Smooth muscle cell (in vitro differentiated cells): ENCODE measurements at regions not wholly inside any gene's neighbourhood (a gene's known extent, or its start where the extent isn't known, plus 50 kb on each side); places are given as distances from the start of the nearest gene placed in this dataset.

Source experiments
- DNase-seq: peaks from one replicate; lab custom pipeline; 2025; ENCODE audit not compliant: unreplicated experiment; lab: John Stamatoyannopoulos, UW
- H2AFZ ChIP-seq: fragments of 200-600 bp; sonication (generic); 2 replicates; pipeline ENCODE4 v1.6.0; 2016; ENCODE audit warnings: antibody characterized with exemption, low read depth, mild to moderate bottlenecking
- H3F3A ChIP-seq: fragments of 200-600 bp; sonication (generic); 2 replicates; pipeline ENCODE4 v1.6.0; 2017; ENCODE audit warnings: antibody characterized with exemption, low read depth
- H3K27ac ChIP-seq: fragments of 200-600 bp; sonication (generic); 2 replicates; pipeline ENCODE4 v1.5.1; 2016; ENCODE audit warnings: low read depth, mild to moderate bottlenecking
- H3K27me3 ChIP-seq: fragments of 200-600 bp; sonication (generic); 2 replicates; pipeline ENCODE4 v1.6.1; 2016; ENCODE audit warnings: low read depth, mild to moderate bottlenecking
- H3K36me3 ChIP-seq: fragments of 200-600 bp; sonication (generic); 2 replicates; pipeline ENCODE4 v1.5.1; 2016; ENCODE audit warnings: low read depth
- H3K4me1 ChIP-seq: fragments of 200-600 bp; sonication (generic); 2 replicates; pipeline ENCODE4 v1.5.1; 2016; ENCODE audit warnings: low read depth
- H3K4me2 ChIP-seq: fragments of 200-600 bp; sonication (generic); 2 replicates; pipeline ENCODE4 v1.6.0; 2016; ENCODE audit warnings: mild to moderate bottlenecking
- H3K4me3 ChIP-seq: fragments of 200-600 bp; sonication (generic); 2 replicates; pipeline ENCODE4 v1.5.1; 2016; ENCODE audit warnings: mild to moderate bottlenecking
- H3K79me2 ChIP-seq: fragments of 200-600 bp; sonication (generic); 2 replicates; pipeline ENCODE4 v1.6.0; 2016; ENCODE audit warnings: low read depth, mild to moderate bottlenecking
- H3K9ac ChIP-seq: fragments of 200-600 bp; sonication (generic); 2 replicates; pipeline ENCODE4 v1.6.0; 2016; ENCODE audit warnings: low read depth
- H3K9me3 ChIP-seq: fragments of 200-600 bp; sonication (generic); replicated peaks from 2 replicates; pipeline ENCODE4 v1.5.1; 2016; ENCODE audit warnings: low read depth
- H4K20me1 ChIP-seq: fragments of 200-600 bp; sonication (generic); 2 replicates; pipeline ENCODE4 v1.6.0; 2016; ENCODE audit warnings: low read depth
- WGBS: methylation state at CpG from one replicate; pipeline ENCODE4 v1.1.7; 2016; ENCODE audit warnings: low lambda C conversion rate; 5-methylcytosine and 5-hydroxymethylcytosine counted together
- TF ChIP-seq, protein P1 (sequence below): fragments of 200-600 bp; sonication (generic); IDR thresholded peaks from 2 replicates; pipeline ENCODE4 v1.5.1; 2017; ENCODE audit warnings: borderline replicate concordance, mild to moderate bottlenecking, antibody characterized with exemption; ENCODE audit not compliant: insufficient read depth, poor library complexity, severe bottlenecking

DNA sequence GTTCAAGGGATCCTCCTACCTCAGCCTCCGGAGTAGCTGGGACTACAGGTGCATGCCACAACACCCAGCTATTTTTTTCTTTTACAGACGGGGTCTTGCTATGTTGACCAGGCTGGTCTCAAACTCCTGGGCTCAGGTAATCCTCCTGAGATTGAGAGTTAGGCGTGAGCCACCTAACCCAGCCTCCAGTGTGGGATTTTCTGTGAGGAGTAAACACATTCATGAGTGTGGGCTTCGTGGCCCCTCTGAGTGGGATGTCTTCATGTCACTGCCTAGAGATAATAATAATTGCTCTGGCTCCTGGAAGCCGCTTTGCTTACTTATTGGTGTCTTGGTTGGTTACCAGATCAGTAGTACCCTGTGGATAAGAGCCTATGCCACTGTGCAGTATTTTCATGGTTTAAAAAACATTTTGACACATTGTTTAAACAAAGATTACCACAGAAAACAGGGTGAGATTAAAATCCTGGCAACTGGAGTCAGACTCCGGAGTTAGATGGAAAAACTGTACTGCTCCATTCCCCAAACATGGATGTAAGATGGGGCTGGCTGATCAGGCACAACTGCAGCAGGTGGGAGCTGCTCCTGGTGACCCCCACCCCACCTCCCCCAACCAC, 159.1 kb upstream of the RAB4A start:
- no peak overlapping the region for H3K4me2 ChIP-seq
- no peak for DNase-seq
- peaks cover 20% of the 10 kb centered on the region for H3K4me1 ChIP-seq
- H4K20me1 ChIP-seq, result no peaks in the 10 kb centered on the region
- WGBS, result 55% methylated on average over 6 of the region's 6 CpGs
- H2AFZ ChIP-seq, result no peak overlapping the region
- TF ChIP-seq, protein P1, sequence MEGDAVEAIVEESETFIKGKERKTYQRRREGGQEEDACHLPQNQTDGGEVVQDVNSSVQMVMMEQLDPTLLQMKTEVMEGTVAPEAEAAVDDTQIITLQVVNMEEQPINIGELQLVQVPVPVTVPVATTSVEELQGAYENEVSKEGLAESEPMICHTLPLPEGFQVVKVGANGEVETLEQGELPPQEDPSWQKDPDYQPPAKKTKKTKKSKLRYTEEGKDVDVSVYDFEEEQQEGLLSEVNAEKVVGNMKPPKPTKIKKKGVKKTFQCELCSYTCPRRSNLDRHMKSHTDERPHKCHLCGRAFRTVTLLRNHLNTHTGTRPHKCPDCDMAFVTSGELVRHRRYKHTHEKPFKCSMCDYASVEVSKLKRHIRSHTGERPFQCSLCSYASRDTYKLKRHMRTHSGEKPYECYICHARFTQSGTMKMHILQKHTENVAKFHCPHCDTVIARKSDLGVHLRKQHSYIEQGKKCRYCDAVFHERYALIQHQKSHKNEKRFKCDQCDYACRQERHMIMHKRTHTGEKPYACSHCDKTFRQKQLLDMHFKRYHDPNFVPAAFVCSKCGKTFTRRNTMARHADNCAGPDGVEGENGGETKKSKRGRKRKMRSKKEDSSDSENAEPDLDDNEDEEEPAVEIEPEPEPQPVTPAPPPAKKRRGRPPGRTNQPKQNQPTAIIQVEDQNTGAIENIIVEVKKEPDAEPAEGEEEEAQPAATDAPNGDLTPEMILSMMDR, result no peak
- H3K9me3 ChIP-seq, result no peaks in the 10 kb centered on the region
- no peaks in the 10 kb centered on the region for H3K36me3 ChIP-seq
- peaks cover 8% of the 10 kb centered on the region for H3F3A ChIP-seq
- no peak overlapping the region for H3K27ac ChIP-seq
- no peak overlapping the region for H3K9ac ChIP-seq
- no peak overlapping the region for H3K4me3 ChIP-seq
- H3K27me3 ChIP-seq, result no peaks in the 10 kb centered on the region
- no peaks in the 10 kb centered on the region for H3K79me2 ChIP-seq

DNA sequence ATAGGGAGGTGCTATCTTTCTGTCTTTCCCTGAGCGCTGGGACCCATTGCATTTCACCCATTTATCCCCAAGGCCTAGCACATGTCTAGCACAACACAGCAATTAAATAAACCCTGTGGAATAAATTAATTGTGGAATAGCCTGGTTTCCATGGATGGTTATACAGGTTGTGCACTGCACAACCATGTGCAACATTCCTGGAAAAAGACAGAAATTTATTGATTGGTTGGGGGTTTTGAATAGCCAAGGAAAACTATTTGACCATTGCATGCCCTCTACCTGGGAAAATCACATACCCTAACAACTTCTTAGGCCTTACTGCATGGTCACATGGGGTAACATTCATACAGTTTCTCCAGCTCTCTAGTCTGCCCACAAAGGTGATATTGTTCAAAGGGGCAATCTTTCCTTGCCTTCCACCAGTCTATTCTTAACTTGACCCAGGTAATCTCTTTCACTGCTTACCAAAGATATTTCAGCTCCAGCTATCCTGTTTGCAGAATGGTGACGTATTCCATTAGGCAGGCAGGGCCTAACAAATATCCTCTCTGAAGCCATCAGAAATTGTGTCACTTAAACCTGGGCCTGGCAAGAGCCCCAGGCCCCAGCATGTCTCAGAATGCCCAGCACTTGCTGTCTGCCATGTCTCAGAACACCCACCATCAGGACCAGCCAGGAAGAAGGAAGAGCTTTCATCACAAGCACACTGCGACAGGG, 157.9 kb upstream of the RAB4A start:
- Histone ChIP-seq H3K27ac (no peak overlapping the region), H3K4me2 (no peak overlapping the region), H3K27me3 (no peaks in the 10 kb centered on the region), H3K79me2 (no peaks in the 10 kb centered on the region), H4K20me1 (no peaks in the 10 kb centered on the region), H3K9ac (no peak overlapping the region), H3K4me1 (peaks cover 20% of the 10 kb centered on the region), H3K4me3 (no peak overlapping the region), H3K9me3 (no peaks in the 10 kb centered on the region), H3F3A (peaks cover 8% of the 10 kb centered on the region), H3K36me3 (no peaks in the 10 kb centered on the region), H2AFZ (no peak overlapping the region)
- DNase-seq, result no peak
- TF ChIP-seq, protein P1, result no peak
- 100% methylated on average over 3 of the region's 3 CpGs for WGBS

DNA sequence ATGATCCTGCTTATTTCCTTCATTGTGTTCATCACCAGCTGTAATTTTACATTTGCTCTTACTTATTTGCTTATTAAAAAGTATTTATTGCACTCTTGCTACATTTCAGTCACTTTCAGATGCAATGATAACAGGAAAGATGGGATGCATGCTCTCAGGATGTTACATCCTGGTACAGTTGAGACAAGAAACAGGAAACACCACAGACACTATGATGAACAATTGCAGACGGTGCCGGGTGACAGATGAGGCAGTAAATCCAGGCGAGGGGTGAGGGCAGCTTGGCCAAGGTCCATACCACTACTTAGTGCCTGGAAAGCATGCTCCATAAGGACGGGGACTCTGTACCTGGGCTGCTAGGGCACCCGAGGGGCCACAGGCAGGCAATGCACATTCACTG, 156.6 kb upstream of the RAB4A start:
- Histone ChIP-seq H3K79me2 (no peaks in the 10 kb centered on the region), H3K9me3 (no peaks in the 10 kb centered on the region), H3K36me3 (no peaks in the 10 kb centered on the region), H3K9ac (no peak overlapping the region), H3F3A (peaks cover 8% of the 10 kb centered on the region), H3K4me1 (peaks cover 20% of the 10 kb centered on the region), H3K4me2 (peak overlapping the region; percentile 54), H3K27ac (peak overlapping the region; percentile 56), H2AFZ (no peak overlapping the region), H4K20me1 (no peaks in the 10 kb centered on the region), H3K4me3 (no peak overlapping the region), H3K27me3 (no peaks in the 10 kb centered on the region)
- DNase-seq, result no peak
- TF ChIP-seq, protein P1, result no peak
- 29% methylated on average over 5 of the region's 5 CpGs for WGBS

DNA sequence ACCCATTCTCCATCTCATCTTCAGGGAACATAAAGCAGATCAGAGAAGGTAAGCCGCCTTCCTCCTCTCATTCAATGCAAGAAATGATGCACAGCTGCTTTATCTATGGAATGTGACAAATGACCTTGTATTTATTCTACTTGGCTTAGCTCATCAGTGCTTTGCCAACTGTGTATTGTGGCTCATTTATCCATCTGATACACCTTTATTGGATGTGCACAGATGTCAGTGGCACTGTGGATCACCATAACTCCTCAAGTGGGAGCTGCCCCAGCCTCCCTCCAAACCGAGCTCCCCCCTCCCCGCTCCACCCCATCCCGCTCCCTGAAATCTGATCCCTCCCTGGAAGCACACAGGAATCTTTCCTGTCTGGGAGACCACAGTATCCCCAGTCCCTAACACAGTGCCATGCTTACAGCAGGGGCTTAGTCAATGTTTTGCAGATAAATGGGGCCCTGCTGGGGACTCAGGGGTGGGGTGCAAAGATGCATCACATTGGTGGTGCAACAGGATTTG, 156.0 kb upstream of the RAB4A start:
- peak overlapping the region; percentile 56 for H3K27ac ChIP-seq
- no peak for DNase-seq
- WGBS, result 68% methylated on average over 2 of the region's 4 CpGs
- no peaks in the 10 kb centered on the region for H4K20me1 ChIP-seq
- H2AFZ ChIP-seq, result no peak overlapping the region
- no peak overlapping the region for H3K4me3 ChIP-seq
- TF ChIP-seq, protein P1, result no peak
- peak overlapping the region; percentile 54 for H3K4me2 ChIP-seq
- H3K9ac ChIP-seq, result no peak overlapping the region
- H3K27me3 ChIP-seq, result no peaks in the 10 kb centered on the region
- H3K79me2 ChIP-seq, result no peaks in the 10 kb centered on the region
- peaks cover 20% of the 10 kb centered on the region for H3K4me1 ChIP-seq
- no peaks in the 10 kb centered on the region for H3K9me3 ChIP-seq
- H3F3A ChIP-seq, result peaks cover 8% of the 10 kb centered on the region
- H3K36me3 ChIP-seq, result no peaks in the 10 kb centered on the region
